K562 (cell line): ENCODE measurements at regions not wholly inside any gene's neighbourhood (a gene's known extent, or its start where the extent isn't known, plus 50 kb on each side); places are given as distances from the start of the nearest gene placed in this dataset.

Experiments used
- CBX5 ChIP-seq: IDR thresholded peaks from 2 replicates; pipeline ENCODE4 v1.6.1; 2014; ENCODE audit warnings: low read depth, borderline replicate concordance
- CSDE1 ChIP-seq, 2 experiments: fragments of 450-650 bp; IDR thresholded peaks; 2 replicates each; pipeline ENCODE4 v1.6.1; 2016; ENCODE audit warnings: mild to moderate bottlenecking in 1 of 2
- ESRRA ChIP-seq: fragments of 450-650 bp; IDR thresholded peaks from 2 replicates; pipeline ENCODE4 v1.6.1; 2014; ENCODE audit warnings: low read depth, mild to moderate bottlenecking, moderate library complexity, borderline replicate concordance
- FOXJ3 ChIP-seq: sonication (generic); formaldehyde crosslinking; IDR thresholded peaks from 2 replicates; pipeline ENCODE4 v1.4.0; 2020; ENCODE audit warnings: mild to moderate bottlenecking, missing genetic modification reagents
- LARP7 ChIP-seq: fragments of 450-650 bp; IDR thresholded peaks from 2 replicates; pipeline ENCODE4 v1.6.1; 2016
- MAZ ChIP-seq, 2 experiments: fragments of 450-650 bp in 1 of 2; sonication (generic) in 1 of 2; formaldehyde crosslinking; IDR thresholded peaks in 1 of 2; conservative IDR thresholded peaks in 1 of 2; 2 replicates each; pipeline versions ENCODE4 v1.4.0 to v1.5.0; 2020; ENCODE audit warnings: mild to moderate bottlenecking in 1 of 2, missing genetic modification reagents in 1 of 2
- MTA2 ChIP-seq: fragments of 450-650 bp; IDR thresholded peaks from 2 replicates; pipeline ENCODE4 v1.6.1; 2016; ENCODE audit warnings: low read depth
- TAF7 ChIP-seq: fragments of 450-650 bp; IDR thresholded peaks from 2 replicates; pipeline ENCODE4 v1.6.1; 2016; ENCODE audit warnings: missing genetic modification characterization, missing compliant biosample characterization
- TF ChIP-seq, protein P1 (sequence below): sonication (generic); formaldehyde crosslinking; IDR thresholded peaks from 2 replicates; pipeline ENCODE4 v1.8.0; 2022; ENCODE audit warnings: mild to moderate bottlenecking, low read depth, missing genetic modification reagents

GRCh38 chr18:34651586-34652369, 58.3 kb upstream of the DTNA start:
- TF ChIP-seq ESRRA (no peak), CSDE1 (IDR thresholded peaks at IDR 0.05) (no peak), TAF7 (tag) (no peak), MAZ (CRISPR knock-in tag; conservative IDR thresholded peaks at IDR 0.05 in 1 of 2, IDR thresholded peaks at IDR 0.05 in 1 of 2) (no peak), LARP7 (no peak), MTA2 (no peak), FOXJ3 (no peak), CBX5 (no peak)
- TF ChIP-seq, protein P1, sequence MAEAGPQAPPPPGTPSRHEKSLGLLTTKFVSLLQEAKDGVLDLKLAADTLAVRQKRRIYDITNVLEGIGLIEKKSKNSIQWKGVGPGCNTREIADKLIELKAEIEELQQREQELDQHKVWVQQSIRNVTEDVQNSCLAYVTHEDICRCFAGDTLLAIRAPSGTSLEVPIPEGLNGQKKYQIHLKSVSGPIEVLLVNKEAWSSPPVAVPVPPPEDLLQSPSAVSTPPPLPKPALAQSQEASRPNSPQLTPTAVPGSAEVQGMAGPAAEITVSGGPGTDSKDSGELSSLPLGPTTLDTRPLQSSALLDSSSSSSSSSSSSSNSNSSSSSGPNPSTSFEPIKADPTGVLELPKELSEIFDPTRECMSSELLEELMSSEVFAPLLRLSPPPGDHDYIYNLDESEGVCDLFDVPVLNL (CRISPR knock-in tag), result no peak
